Sigmoid colon (tissue), 6 donors: ENCODE measurements at regions not wholly inside any gene's neighbourhood (a gene's known extent, or its start where the extent isn't known, plus 50 kb on each side); places are given as distances from the start of the nearest gene placed in this dataset.
"Not testable (repeated sequence)": the region's sequence is repeated elsewhere in the genome, so short reads cannot be mapped to it uniquely, and the experiment has no call there.

Source experiments
- DNase-seq: peaks from one replicate; pipeline ENCODE4 v3.0.0-alpha.2; 2019
- H3K27ac ChIP-seq, 4 donors: fragments of 200-600 bp; sonication (generic); one replicate each; pipeline ENCODE4 v1.5.1; 2016 to 2019; ENCODE audit warnings: mild to moderate bottlenecking in 1 of 4
- H3K27me3 ChIP-seq, 3 donors: fragments of 200-600 bp; sonication (generic); one replicate each; pipeline ENCODE4 v1.5.1; 2019; ENCODE audit warnings: mild to moderate bottlenecking in 1 of 3
- H3K36me3 ChIP-seq, 4 donors: fragments of 200-600 bp; sonication (generic); one replicate each; pipeline ENCODE4 v1.5.1; 2016 to 2019
- H3K4me1 ChIP-seq, 4 donors: fragments of 200-600 bp; sonication (generic); one replicate each; pipeline ENCODE4 v1.5.1; 2017 to 2019
- H3K4me3 ChIP-seq, 4 donors: fragments of 200-600 bp; sonication (generic); one replicate each; pipeline ENCODE4 v1.5.1; 2017 to 2019; ENCODE audit warnings: mild to moderate bottlenecking in 2 of 4, moderate library complexity in 1 of 4
- H3K9me3 ChIP-seq, 4 donors: fragments of 200-600 bp in 3 of 4; sonication (generic) in 3 of 4; one replicate each; pipeline versions ENCODE4 v1.5.1 to v1.6.1; 2013 to 2019
- CTCF ChIP-seq, 4 experiments: fragments of 450-650 bp in 3 of 4; fragments of 200-600 bp in 1 of 4; IDR thresholded peaks; one replicate each; pipeline ENCODE4 v1.5.1; 2016 to 2019; ENCODE audit warnings: antibody characterized with exemption in 4 of 4, mild to moderate bottlenecking in 3 of 4, moderate library complexity in 2 of 4
- EP300 ChIP-seq, 4 donors: sonication (generic); formaldehyde crosslinking; IDR thresholded peaks; one replicate each; pipeline ENCODE4 v1.6.1; 2017; ENCODE audit warnings: antibody characterized with exemption in 4 of 4
- POLR2A ChIP-seq, 2 donors: fragments of 450-650 bp; IDR thresholded peaks; one replicate each; pipeline ENCODE4 v1.6.1; 2016; ENCODE audit warnings: antibody characterized with exemption in 2 of 2, mild to moderate bottlenecking in 2 of 2, moderate library complexity in 2 of 2
- POLR2AphosphoS5 ChIP-seq, 4 donors: sonication (generic); formaldehyde crosslinking; IDR thresholded peaks; one replicate each; pipeline ENCODE4 v1.6.1; 2017; ENCODE audit warnings: antibody characterized with exemption in 4 of 4
- WGBS, 2 donors: extraction: QIAGEN DNeasy Blood & Tissue Kit; methylation state at CpG; one replicate each; pipeline ENCODE4 v1.1.7; 2013; 5-methylcytosine and 5-hydroxymethylcytosine counted together
- intact Hi-C: fragments of 100-400 bp; cut with DNase I; formaldehyde crosslinking; loops from one replicate; pipeline ENCODE4 v1.15.1; 2023
- donor health status: healthy with polysubstance abuse.
- donor health status: healthy.

GRCh38 chr6:84635081-84635761, 129.2 kb downstream of the TBX18 start:
- no peak for TF ChIP-seq POLR2A (IDR thresholded peaks at IDR 0.05)
- TF ChIP-seq CTCF (IDR thresholded peaks at IDR 0.05), result no peak
- TF ChIP-seq EP300 (IDR thresholded peaks at IDR 0.05), result no peak
- TF ChIP-seq POLR2AphosphoS5 (IDR thresholded peaks at IDR 0.05), result no peak
- H3K9me3 ChIP-seq, result no peaks in the 10 kb centered on the region
- no peaks in the 10 kb centered on the region for H3K27me3 ChIP-seq
- no peaks in the 10 kb centered on the region for H3K36me3 ChIP-seq
- DNase-seq, result no peak
- WGBS, 2 donors, result 66 to 76% methylated on average over 4 of the region's 4 CpGs
- no peak overlapping the region for H3K27ac ChIP-seq
- intact Hi-C loops, result no loop called here
- no peaks in the 10 kb centered on the region for H3K4me1 ChIP-seq
- no peak overlapping the region for H3K4me3 ChIP-seq

- WGBS, 2 donors, result 59 to 67% methylated on average over 1 of the region's 1 CpG
- H3K4me3 ChIP-seq, result no peak overlapping the region
- no peak overlapping the region for H3K27ac ChIP-seq
- TF ChIP-seq POLR2A (IDR thresholded peaks at IDR 0.05), result no peak
- no peak for TF ChIP-seq EP300 (IDR thresholded peaks at IDR 0.05)
- TF ChIP-seq CTCF (IDR thresholded peaks at IDR 0.05), result no peak
- TF ChIP-seq POLR2AphosphoS5 (IDR thresholded peaks at IDR 0.05), result no peak
- no peaks in the 10 kb centered on the region for H3K27me3 ChIP-seq
- DNase-seq, result no peak
- no peaks in the 10 kb centered on the region for H3K4me1 ChIP-seq
- H3K36me3 ChIP-seq, result no peaks in the 10 kb centered on the region
- intact Hi-C loops, result no loop called here
- H3K9me3 ChIP-seq, result no peaks in the 10 kb centered on the region
These were observed 130.6 kb downstream of the TBX18 start for GRCh38 chr6:84633771-84634170.

GRCh38 chr6:84626527-84626926, 137.9 kb downstream of the TBX18 start:
- H3K27me3 ChIP-seq, H3K36me3 ChIP-seq, H3K4me3 ChIP-seq, H3K9me3 ChIP-seq, H3K4me1 ChIP-seq, H3K27ac ChIP-seq, DNase-seq, intact Hi-C loops: not testable (repeated sequence)
- WGBS, 2 donors, result 86 to 89% methylated on average over 14 of the region's 14 CpGs

- Histone ChIP-seq H3K27ac (no peak overlapping the region), H3K4me3 (no peak overlapping the region), H3K9me3 (peaks cover 0 to 2% (median 0%) of the 10 kb centered on the region in 4 donors), H3K4me1 (no peaks in the 10 kb centered on the region), H3K36me3 (no peaks in the 10 kb centered on the region), H3K27me3 (no peaks in the 10 kb centered on the region)
- intact Hi-C loops, result no loop called here
- TF ChIP-seq POLR2AphosphoS5 (IDR thresholded peaks at IDR 0.05) (no peak), EP300 (IDR thresholded peaks at IDR 0.05) (no peak), POLR2A (IDR thresholded peaks at IDR 0.05) (no peak), CTCF (IDR thresholded peaks at IDR 0.05) (no peak)
- DNase-seq, result no peak
These were observed 138.9 kb downstream of the TBX18 start for GRCh38 chr6:84625506-84625905.

- intact Hi-C loops, result no loop called here
- H3K9me3 ChIP-seq, result peaks cover 0 to 2% (median 0%) of the 10 kb centered on the region in 4 donors
- no peak for TF ChIP-seq POLR2AphosphoS5 (IDR thresholded peaks at IDR 0.05)
- TF ChIP-seq EP300 (IDR thresholded peaks at IDR 0.05), result no peak
- TF ChIP-seq POLR2A (IDR thresholded peaks at IDR 0.05), result no peak
- TF ChIP-seq CTCF (IDR thresholded peaks at IDR 0.05), result no peak
- WGBS, 2 donors, result 43 to 55% methylated on average over 4 of the region's 4 CpGs
- no peak overlapping the region for H3K4me3 ChIP-seq
- no peaks in the 10 kb centered on the region for H3K36me3 ChIP-seq
- no peak overlapping the region for H3K27ac ChIP-seq
- H3K4me1 ChIP-seq, result no peaks in the 10 kb centered on the region
- no peaks in the 10 kb centered on the region for H3K27me3 ChIP-seq
- DNase-seq, result no peak
These were observed 140.3 kb downstream of the TBX18 start for GRCh38 chr6:84623956-84624680.
